ENCODE measurements at regions not wholly inside any gene's neighbourhood (a gene's known extent, or its start where the extent isn't known, plus 50 kb on each side); places are given as distances from the start of the nearest gene placed in this dataset.

- H3K4me3 ChIP-seq (ENCODE audit: low read depth, low read length) = no peak overlapping the region
- DNase-seq (ENCODE audit: low read depth) = no peak
- TF ChIP-seq POLR2A (IDR thresholded peaks at IDR 0.05; ENCODE audit: extremely low read depth, insufficient read length) = no peak
- no peak for TF ChIP-seq CTCF (IDR thresholded peaks at IDR 0.05; ENCODE audit: low read depth, low read length)
- TF ChIP-seq MYC (IDR thresholded peaks at IDR 0.05; ENCODE audit: low read depth, low read length) = no peak
- no peak for TF ChIP-seq MAX (IDR thresholded peaks at IDR 0.05; ENCODE audit: low read depth, low read length)
Observed at GRCh38 chr4:153945704-153946103, 156.8 kb upstream of the SFRP2 start.

DNA sequence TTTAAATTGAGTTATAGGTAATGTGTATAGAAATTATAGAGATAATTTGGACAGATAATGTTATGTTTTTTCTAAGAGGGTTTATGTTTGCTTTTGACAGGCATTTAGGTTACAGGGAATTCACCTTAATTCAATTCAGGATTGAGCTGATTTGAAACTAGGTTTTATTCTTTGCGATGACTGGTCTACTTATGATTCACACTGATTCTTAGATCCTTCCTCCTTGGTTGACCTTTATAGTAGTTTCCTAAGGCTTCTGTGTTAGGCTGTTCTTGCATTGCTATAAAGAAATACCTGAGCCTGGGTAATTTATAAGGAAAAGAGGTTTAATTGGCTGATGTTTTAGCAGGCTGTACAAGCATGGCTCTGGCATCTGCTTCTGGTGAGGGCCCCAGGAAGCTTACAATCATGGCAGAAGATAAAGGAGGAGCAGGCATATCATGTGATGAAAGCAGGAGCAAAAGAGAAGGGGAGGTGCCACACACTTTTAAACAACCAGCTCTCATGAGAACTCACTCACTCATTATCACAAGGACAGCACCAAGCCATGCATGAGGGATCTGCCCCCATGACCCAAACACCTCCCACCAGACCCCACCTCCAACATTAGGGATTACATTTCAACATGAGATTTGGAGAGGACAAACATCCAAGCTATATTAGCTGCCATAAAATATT lies 155.0 kb upstream of the SFRP2 start:
- H3K4me3 ChIP-seq (ENCODE audit: low read depth, low read length) = no peak overlapping the region
- DNase-seq (ENCODE audit: low read depth) = no peak
- TF ChIP-seq MYC (IDR thresholded peaks at IDR 0.05; ENCODE audit: low read depth, low read length) = no peak
- no peak for TF ChIP-seq MAX (IDR thresholded peaks at IDR 0.05; ENCODE audit: low read depth, low read length)
- TF ChIP-seq POLR2A (IDR thresholded peaks at IDR 0.05; ENCODE audit: extremely low read depth, insufficient read length) = no peak
- no peak for TF ChIP-seq CTCF (IDR thresholded peaks at IDR 0.05; ENCODE audit: low read depth, low read length)

- no peak for DNase-seq (ENCODE audit: low read depth)
- no peak overlapping the region for H3K4me3 ChIP-seq (ENCODE audit: low read depth, low read length)
- no peak for TF ChIP-seq POLR2A (IDR thresholded peaks at IDR 0.05; ENCODE audit: extremely low read depth, insufficient read length)
- TF ChIP-seq CTCF (IDR thresholded peaks at IDR 0.05; ENCODE audit: low read depth, low read length) = no peak
- TF ChIP-seq MAX (IDR thresholded peaks at IDR 0.05; ENCODE audit: low read depth, low read length) = no peak
- TF ChIP-seq MYC (IDR thresholded peaks at IDR 0.05; ENCODE audit: low read depth, low read length) = no peak
Observed at GRCh38 chr4:153940916-153941315, 152.0 kb upstream of the SFRP2 start.

GRCh38 chr4:153939570-153939969 lies 150.7 kb upstream of the SFRP2 start:
- no peak for DNase-seq (ENCODE audit: low read depth)
- no peak overlapping the region for H3K4me3 ChIP-seq (ENCODE audit: low read depth, low read length)
- TF ChIP-seq MYC (IDR thresholded peaks at IDR 0.05; ENCODE audit: low read depth, low read length) = no peak
- no peak for TF ChIP-seq CTCF (IDR thresholded peaks at IDR 0.05; ENCODE audit: low read depth, low read length)
- no peak for TF ChIP-seq POLR2A (IDR thresholded peaks at IDR 0.05; ENCODE audit: extremely low read depth, insufficient read length)
- no peak for TF ChIP-seq MAX (IDR thresholded peaks at IDR 0.05; ENCODE audit: low read depth, low read length)

- TF ChIP-seq MYC (IDR thresholded peaks at IDR 0.05; ENCODE audit: low read depth, low read length) (no peak), MAX (IDR thresholded peaks at IDR 0.05; ENCODE audit: low read depth, low read length) (no peak)
Observed at GRCh38 chr4:153938994-153939393, 150.1 kb upstream of the SFRP2 start.

DNA sequence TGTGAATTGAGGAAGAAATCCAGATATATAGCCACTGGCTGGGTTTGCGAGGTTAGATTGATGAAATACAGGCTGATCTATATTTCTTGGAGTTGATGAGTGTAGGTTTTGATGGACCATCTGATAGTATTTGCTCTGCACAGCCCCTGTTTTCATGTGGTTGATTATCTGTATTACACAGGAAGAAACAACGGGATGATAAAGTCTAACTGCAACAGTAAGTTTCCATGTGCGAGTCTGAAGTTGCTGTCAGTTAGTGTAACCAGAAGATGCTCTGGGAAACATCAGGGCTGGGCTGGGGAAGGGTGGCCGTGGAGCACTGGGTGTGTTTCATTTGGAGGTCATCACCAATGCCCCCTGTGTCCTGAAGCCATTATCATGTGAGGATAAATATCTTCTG lies 148.4 kb upstream of the SFRP2 start:
- no peak overlapping the region for H3K4me3 ChIP-seq (ENCODE audit: low read depth, low read length)
- TF ChIP-seq CTCF (IDR thresholded peaks at IDR 0.05; ENCODE audit: low read depth, low read length) (no peak), POLR2A (IDR thresholded peaks at IDR 0.05; ENCODE audit: extremely low read depth, insufficient read length) (no peak), MYC (IDR thresholded peaks at IDR 0.05; ENCODE audit: low read depth, low read length) (no peak), MAX (IDR thresholded peaks at IDR 0.05; ENCODE audit: low read depth, low read length) (no peak)
- DNase-seq (ENCODE audit: low read depth) = no peak

More at GRCh38 chr4:153938994-153939393, 150.1 kb upstream of the SFRP2 start:
- no peak overlapping the region for H3K4me3 ChIP-seq (ENCODE audit: low read depth, low read length)
- no peak for DNase-seq (ENCODE audit: low read depth)

Measured in NB4 (cell line).